HG03039 (cell line): ENCODE measurements at regions not wholly inside any gene's neighbourhood (a gene's known extent, or its start where the extent isn't known, plus 50 kb on each side); places are given as distances from the start of the nearest gene placed in this dataset.

Experiments used
- ATAC-seq: cut with Tn5 transposase; IDR thresholded peaks from one replicate; pipeline ENCODE4 v1.9.1; 2021; ENCODE audit warnings: mild to moderate bottlenecking, moderate library complexity; ENCODE audit not compliant: unreplicated experiment

DNA sequence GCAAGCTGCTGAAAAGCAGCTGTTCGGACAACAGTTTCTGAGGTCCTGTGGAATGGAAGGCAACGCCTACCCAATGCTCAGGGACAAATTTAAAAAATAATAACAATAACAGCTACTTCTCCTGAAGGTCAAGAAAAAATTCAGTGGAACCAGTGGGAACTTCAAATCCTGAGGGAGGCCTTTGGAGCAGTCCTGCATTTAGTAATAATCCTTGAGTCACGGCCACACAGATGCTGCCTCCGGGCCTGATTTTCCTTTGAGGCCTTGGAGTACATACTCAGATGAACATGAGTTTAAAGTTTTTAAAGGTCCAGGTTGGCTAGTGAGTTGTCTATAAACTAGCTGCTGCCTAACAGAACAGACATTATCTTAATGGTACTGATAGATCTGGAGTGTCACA lies 268.0 kb downstream of the MSRB3 start:
- no peak for ATAC-seq

- peak; percentile 97 for ATAC-seq
Observed at GRCh38 chr12:65556676-65557437, 267.4 kb upstream of the HMGA2 start.

- ATAC-seq = no peak
Observed at GRCh38 chr12:65557438-65558181, 266.7 kb upstream of the HMGA2 start.

DNA sequence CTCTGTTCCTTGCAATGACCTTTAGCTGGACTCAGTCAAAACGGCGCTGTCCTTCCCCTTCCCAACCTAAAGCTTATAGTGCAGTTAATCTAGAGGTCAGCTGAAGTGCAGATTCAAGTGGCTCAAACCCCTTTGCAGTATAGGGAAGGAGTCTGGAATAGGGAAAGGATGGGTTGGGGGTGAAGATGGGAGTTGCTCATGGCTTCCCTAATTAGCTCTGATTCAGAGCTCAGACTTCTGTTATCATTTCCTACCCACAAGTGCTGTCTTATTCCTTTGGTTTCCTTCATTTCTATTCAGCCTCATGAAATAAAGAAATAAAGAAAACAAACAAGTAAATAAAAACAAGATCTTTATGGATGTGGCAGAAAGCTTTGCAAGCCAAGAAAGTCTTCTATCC lies 264.0 kb upstream of the HMGA2 start:
- ATAC-seq = no peak

- no peak for ATAC-seq
Observed at GRCh38 chr12:65561798-65562382, 262.4 kb upstream of the HMGA2 start.

DNA sequence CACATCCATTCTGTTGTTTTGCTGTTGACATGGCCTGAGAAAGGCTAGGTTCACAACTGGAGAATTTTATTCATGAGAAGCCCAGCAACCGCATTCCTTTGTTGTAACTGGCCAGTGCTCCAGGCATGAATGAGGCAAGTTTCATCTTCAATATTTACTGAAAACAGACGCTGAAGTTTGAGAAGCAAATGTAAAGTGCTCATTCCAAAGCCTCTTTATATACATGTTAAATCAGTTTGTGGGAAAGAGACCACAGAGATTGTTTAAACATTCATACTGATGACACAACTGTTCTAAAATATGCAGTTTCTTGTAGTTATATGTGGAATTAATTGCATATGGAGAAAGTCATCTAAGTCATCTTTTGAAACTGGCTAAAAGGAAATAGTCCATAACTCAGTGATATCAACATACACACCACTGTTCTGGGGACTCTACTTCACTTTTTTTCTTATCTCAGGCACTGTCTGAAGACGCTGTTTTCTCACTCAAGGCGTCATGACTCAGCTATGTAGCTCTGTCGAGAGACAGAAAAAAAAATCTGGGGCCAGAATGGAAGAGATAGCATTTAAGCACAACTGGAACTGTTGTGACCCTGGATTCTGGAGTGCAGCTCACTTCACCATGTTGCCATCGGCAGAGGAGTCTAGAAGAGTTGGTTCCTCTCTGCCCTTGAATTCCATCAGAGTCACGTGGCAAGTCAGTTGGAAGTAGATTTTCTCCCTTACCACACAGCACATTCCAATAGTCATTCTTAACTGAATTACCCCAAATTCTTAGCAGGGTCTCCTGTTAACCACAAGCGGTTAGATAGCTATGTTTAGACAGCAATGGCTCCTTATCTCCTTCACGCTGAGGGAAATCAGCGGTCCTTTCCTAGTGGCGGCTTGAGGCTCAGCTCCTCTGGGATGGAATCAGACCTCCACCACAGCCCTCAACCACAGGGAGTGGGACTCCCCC lies 258.4 kb upstream of the HMGA2 start:
- no peak for ATAC-seq

GRCh38 chr12:65566751-65567150 lies 257.5 kb upstream of the HMGA2 start:
- no peak for ATAC-seq

DNA sequence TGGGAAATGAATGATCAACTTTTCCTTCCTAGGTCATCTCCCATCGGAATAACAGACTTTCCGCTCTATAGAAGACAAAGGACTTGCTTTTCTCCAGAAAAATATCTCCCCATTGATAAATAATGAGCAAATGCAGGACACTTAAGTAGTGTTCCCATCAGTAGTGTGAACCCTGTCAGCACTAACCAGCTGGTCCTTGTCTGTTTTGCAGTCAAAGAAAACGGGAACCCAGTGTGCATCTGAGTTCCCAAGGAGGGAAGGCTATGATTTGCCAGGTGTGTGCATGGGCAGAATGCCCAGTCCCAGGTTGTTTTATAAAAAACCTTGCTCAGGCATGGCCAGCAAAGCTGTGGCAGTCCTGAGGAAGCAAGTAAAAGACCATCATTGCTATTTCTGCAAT lies 256.5 kb upstream of the HMGA2 start:
- no peak for ATAC-seq

- ATAC-seq = no peak
Observed at GRCh38 chr12:65568517-65568916, 255.8 kb upstream of the HMGA2 start.

- no peak for ATAC-seq
Observed at GRCh38 chr12:65570451-65571130, 253.7 kb upstream of the HMGA2 start.

DNA sequence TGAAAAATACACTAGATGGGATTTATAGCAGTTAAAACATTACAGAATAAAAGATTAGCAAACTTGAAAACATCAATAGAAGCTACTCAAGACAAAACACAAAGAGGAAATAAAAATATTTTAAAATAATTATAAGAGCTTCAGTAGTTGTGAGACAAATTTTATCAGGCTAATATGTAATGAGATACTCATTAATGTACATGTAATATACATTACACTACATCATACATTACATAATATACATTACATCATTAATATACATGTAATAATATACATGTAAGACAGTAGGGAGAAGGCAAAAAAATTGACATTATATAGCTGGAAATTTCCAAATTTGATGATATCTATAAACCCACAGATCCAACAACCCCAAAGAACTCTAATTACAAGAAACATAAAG lies 249.4 kb upstream of the HMGA2 start:
- ATAC-seq = no peak

DNA sequence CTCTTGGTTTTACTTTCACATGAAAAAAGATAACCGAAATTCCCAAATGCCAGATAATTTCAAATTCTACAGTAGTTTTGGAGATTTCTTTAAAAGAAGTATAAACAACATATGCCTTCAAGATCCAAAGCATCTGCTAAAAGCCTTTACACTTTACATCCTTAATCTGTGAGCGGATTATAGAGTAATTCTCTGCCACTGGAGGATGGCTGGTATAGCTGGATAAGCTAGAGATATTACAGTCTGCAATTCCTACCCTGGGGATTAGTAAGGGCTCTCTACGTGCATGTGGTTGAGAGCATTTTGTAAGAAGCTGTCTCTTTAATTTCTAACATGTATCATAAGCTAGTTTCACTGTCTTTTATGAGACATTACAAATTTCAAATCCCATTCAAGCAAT lies 240.3 kb upstream of the HMGA2 start:
- no peak for ATAC-seq

- ATAC-seq = no peak
Observed at GRCh38 chr12:65585648-65586602, 238.4 kb upstream of the HMGA2 start.

GRCh38 chr12:65586796-65587195 lies 237.5 kb upstream of the HMGA2 start:
- ATAC-seq = no peak

- no peak for ATAC-seq
Observed at GRCh38 chr12:65590318-65590717, 234.0 kb upstream of the HMGA2 start.

DNA sequence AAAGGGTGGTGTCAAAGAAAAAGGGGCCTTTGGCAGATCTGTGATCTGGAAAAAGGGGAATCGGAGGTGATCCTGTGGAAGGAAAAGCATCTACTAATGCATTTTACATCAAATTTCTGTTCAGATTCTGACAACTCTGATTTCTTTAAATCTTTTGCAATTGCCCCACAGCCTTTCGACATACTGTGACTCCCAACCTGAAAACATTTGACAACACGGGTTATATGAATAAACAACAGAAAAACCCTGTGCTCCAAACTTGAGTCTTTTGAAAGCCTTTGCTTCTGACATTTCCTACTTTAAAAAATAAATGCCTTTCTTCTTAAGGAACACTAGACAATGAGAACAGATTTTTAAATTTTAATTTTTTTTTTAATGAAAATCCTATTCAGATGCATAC lies 231.9 kb upstream of the HMGA2 start:
- ATAC-seq = no peak

DNA sequence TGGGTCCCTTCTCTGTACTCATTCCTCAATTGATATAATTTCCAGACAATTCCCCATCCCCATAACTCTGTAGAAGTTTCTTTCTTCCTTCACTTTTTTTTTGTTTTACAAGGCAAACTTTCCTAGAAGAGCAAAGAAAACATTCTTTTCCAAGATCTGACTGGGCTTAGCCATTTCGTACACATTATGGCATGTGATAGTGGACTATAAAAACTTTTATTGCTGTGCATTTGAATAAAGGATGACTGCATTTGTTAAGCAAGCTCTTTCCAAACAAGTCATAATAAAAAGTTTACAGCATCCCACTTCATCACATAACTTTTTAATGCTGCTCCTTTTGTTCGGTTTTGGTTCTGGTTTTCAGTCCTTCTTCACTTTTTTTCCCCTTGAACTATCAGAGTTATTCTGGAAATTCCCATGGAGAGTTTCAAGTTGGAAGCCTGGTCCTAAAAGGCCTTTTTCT lies 231.0 kb upstream of the HMGA2 start:
- ATAC-seq = no peak

DNA sequence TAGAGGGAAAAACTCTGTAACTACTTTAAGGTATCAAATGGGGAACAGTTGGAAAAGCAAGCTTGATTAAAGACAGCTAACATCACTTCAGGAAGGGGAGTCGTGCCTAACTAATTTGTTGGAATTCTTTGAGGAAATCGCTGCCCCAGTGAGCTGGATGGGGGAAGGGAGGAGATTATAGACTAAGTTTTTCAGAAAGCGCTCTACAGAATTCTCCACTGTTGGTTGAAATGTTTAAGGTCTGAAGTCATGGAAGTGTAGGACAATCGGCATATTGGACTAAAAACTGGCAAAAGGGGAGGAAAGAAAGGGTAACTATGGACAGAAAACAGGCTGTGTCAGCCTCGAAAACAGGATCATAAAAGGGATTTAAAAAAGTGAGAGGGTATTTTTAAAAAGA lies 229.9 kb upstream of the HMGA2 start:
- no peak for ATAC-seq

DNA sequence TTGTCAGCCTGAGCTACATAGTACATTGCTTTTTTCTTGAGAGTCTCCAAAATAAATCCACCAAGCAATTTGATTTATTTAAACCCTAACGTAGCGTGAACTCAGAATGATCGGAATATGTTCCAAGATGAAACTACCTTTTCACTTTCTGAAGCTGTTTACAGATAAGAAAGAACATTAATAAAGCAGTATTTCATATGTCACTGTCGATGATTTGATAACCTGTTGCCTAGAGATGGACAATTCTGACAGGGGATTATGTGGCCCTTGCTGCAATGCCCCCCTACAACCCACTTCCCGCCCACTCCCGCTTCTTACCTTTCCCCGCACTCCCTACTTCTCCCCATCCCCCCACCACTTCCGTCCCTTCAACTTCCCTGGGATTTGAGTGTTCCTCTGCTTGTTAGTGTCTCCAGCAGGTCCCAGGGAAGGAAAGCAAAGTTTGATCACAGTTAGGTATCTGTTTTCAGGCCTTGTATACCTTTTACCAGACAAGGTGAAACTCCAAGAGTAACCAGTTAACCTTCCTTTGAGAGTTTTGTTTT lies 229.2 kb upstream of the HMGA2 start:
- ATAC-seq = no peak
